ENCODE measurements at regions not wholly inside any gene's neighbourhood (a gene's known extent, or its start where the extent isn't known, plus 50 kb on each side); places are given as distances from the start of the nearest gene placed in this dataset.

GRCh38 chr5:7976411-7977190 lies 107.7 kb downstream of the MTRR start:
- DNase-seq = no peak
- 83% methylated on average over 5 of the region's 5 CpGs for WGBS, 2 donors
- no peaks in the 10 kb centered on the region for H3K36me3 ChIP-seq
- no peak for ATAC-seq
- peaks cover 0 to 7% (median 0%) of the 10 kb centered on the region in 11 donors for H3K9me3 ChIP-seq
- H3K27me3 ChIP-seq = no peaks in the 10 kb centered on the region
- H3K27ac ChIP-seq = no peak overlapping the region
- no peak for TF ChIP-seq CTCF (IDR thresholded peaks at IDR 0.05)
- no peaks in the 10 kb centered on the region for H3K4me1 ChIP-seq
- no peak overlapping the region for H3K4me3 ChIP-seq
- intact Hi-C loops (cut with DNase I) = no loop called here

- Histone ChIP-seq H3K36me3 (no peaks in the 10 kb centered on the region), H3K9me3 (peaks cover 0 to 7% (median 0%) of the 10 kb centered on the region in 11 donors), H3K27ac (no peak overlapping the region), H3K4me3 (no peak overlapping the region), H3K27me3 (no peaks in the 10 kb centered on the region), H3K4me1 (no peaks in the 10 kb centered on the region)
- intact Hi-C loops (cut with DNase I) = no loop called here
- no peak for ATAC-seq
- no peak for TF ChIP-seq CTCF (IDR thresholded peaks at IDR 0.05)
- no peak for DNase-seq
- 42 to 62% methylated on average over 1 of the region's 1 CpG for WGBS, 2 donors
These were observed 109.2 kb downstream of the MTRR start for GRCh38 chr5:7978114-7978513.

GRCh38 chr5:7978991-7979390 lies 110.0 kb downstream of the MTRR start:
- peaks cover 0 to 1% (median 0%) of the 10 kb centered on the region in 11 donors for H3K9me3 ChIP-seq
- DNase-seq = no peak
- no peaks in the 10 kb centered on the region for H3K4me1 ChIP-seq
- no peaks in the 10 kb centered on the region for H3K36me3 ChIP-seq
- intact Hi-C loops (cut with DNase I) = no loop called here
- no peak for TF ChIP-seq CTCF (IDR thresholded peaks at IDR 0.05)
- no peak overlapping the region for H3K27ac ChIP-seq
- 66 to 71% methylated on average over 2 of the region's 2 CpGs for WGBS, 2 donors
- no peaks in the 10 kb centered on the region for H3K27me3 ChIP-seq
- peak in 2 of 8 donors; percentile 25 to 33 for ATAC-seq
- no peak overlapping the region for H3K4me3 ChIP-seq

- no peak overlapping the region for H3K4me3 ChIP-seq
- H3K27ac ChIP-seq = no peak overlapping the region
- no peaks in the 10 kb centered on the region for H3K4me1 ChIP-seq
- H3K36me3 ChIP-seq = no peaks in the 10 kb centered on the region
- ATAC-seq (no peak), DNase-seq (no peak)
- WGBS, 2 donors = 66 to 74% methylated on average over 1 of the region's 1 CpG
- no peaks in the 10 kb centered on the region for H3K27me3 ChIP-seq
- intact Hi-C loops (cut with DNase I) = no loop called here
- TF ChIP-seq CTCF (IDR thresholded peaks at IDR 0.05) = no peak
- no peaks in the 10 kb centered on the region for H3K9me3 ChIP-seq
These were observed 111.9 kb downstream of the MTRR start for GRCh38 chr5:7980881-7981280.

All from heart right ventricle (tissue), 16 donors.